Erythroblast (primary cell): ENCODE measurements at regions not wholly inside any gene's neighbourhood (a gene's known extent, or its start where the extent isn't known, plus 50 kb on each side); places are given as distances from the start of the nearest gene placed in this dataset.

ENCODE experiments used
- DNase-seq, 2 experiments: peaks; one replicate each; lab custom pipeline; 2025; lab: John Stamatoyannopoulos, UW
- GATA1 ChIP-seq: IDR thresholded peaks from 2 replicates; pipeline ENCODE4 v1.6.1; 2011; ENCODE audit warnings: low read depth, mild to moderate bottlenecking, control low read depth, low read length, moderate library complexity
- POLR2A ChIP-seq: IDR thresholded peaks from 2 replicates; pipeline ENCODE4 v1.6.1; 2011; ENCODE audit warnings: mild to moderate bottlenecking, low read length

- TF ChIP-seq GATA1 (no peak), POLR2A (no peak)
- DNase-seq = no peak
These were observed 146.4 kb upstream of the LYZL2 start for GRCh38 chr10:30775779-30776591.

- no peak for TF ChIP-seq POLR2A
- no peak for TF ChIP-seq GATA1
- DNase-seq = no peak
These were observed 144.7 kb upstream of the LYZL2 start for GRCh38 chr10:30774261-30774660.

GRCh38 chr10:30773501-30773900 lies 143.9 kb upstream of the LYZL2 start:
- TF ChIP-seq GATA1 = no peak
- no peak for TF ChIP-seq POLR2A
- no peak for DNase-seq

GRCh38 chr10:30770816-30771215 lies 141.3 kb upstream of the LYZL2 start:
- TF ChIP-seq POLR2A = no peak
- TF ChIP-seq GATA1 = no peak

GRCh38 chr10:30770229-30770628 lies 140.7 kb upstream of the LYZL2 start:
- TF ChIP-seq POLR2A (no peak), GATA1 (no peak)
- DNase-seq = no peak

More at GRCh38 chr10:30770816-30771215, 141.3 kb upstream of the LYZL2 start:
- DNase-seq = no peak

GRCh38 chr10:30769361-30769760 lies 139.8 kb upstream of the LYZL2 start:
- no peak for TF ChIP-seq GATA1
- TF ChIP-seq POLR2A = no peak
- no peak for DNase-seq

- no peak for TF ChIP-seq POLR2A
- TF ChIP-seq GATA1 = no peak
- no peak for DNase-seq
These were observed 136.1 kb upstream of the LYZL2 start for GRCh38 chr10:30765616-30766015.

GRCh38 chr10:30765022-30765615 lies 135.6 kb upstream of the LYZL2 start:
- TF ChIP-seq POLR2A = no peak
- no peak for TF ChIP-seq GATA1
- no peak for DNase-seq

- no peak for TF ChIP-seq POLR2A
- no peak for TF ChIP-seq GATA1
- DNase-seq = no peak
These were observed 134.4 kb upstream of the LYZL2 start for GRCh38 chr10:30763918-30764317.

GRCh38 chr10:30762620-30763019 lies 133.1 kb upstream of the LYZL2 start:
- no peak for TF ChIP-seq GATA1
- TF ChIP-seq POLR2A = no peak

GRCh38 chr10:30759423-30759822 lies 129.9 kb upstream of the LYZL2 start:
- DNase-seq = no peak

More at GRCh38 chr10:30762620-30763019, 133.1 kb upstream of the LYZL2 start:
- DNase-seq = no peak

GRCh38 chr10:30758338-30758737 lies 128.8 kb upstream of the LYZL2 start:
- no peak for TF ChIP-seq GATA1
- no peak for TF ChIP-seq POLR2A
- no peak for DNase-seq

More at GRCh38 chr10:30759423-30759822, 129.9 kb upstream of the LYZL2 start:
- TF ChIP-seq POLR2A = no peak
- no peak for TF ChIP-seq GATA1

- peak in 1 of 2 experiments; percentile 12 for DNase-seq
- no peak for TF ChIP-seq POLR2A
- no peak for TF ChIP-seq GATA1
These were observed 127.3 kb upstream of the LYZL2 start for GRCh38 chr10:30756896-30757295.

- TF ChIP-seq GATA1 (no peak), POLR2A (no peak)
- DNase-seq = no peak
These were observed 126.6 kb upstream of the LYZL2 start for GRCh38 chr10:30756151-30756550.

GRCh38 chr10:30755441-30755953 lies 125.9 kb upstream of the LYZL2 start:
- TF ChIP-seq GATA1 (no peak), POLR2A (no peak)
- DNase-seq = no peak
